ENCODE measurements at regions not wholly inside any gene's neighbourhood (a gene's known extent, or its start where the extent isn't known, plus 50 kb on each side); places are given as distances from the start of the nearest gene placed in this dataset.
"Not testable (repeated sequence)": the region's sequence is repeated elsewhere in the genome, so short reads cannot be mapped to it uniquely, and the experiment has no call there.

DNA sequence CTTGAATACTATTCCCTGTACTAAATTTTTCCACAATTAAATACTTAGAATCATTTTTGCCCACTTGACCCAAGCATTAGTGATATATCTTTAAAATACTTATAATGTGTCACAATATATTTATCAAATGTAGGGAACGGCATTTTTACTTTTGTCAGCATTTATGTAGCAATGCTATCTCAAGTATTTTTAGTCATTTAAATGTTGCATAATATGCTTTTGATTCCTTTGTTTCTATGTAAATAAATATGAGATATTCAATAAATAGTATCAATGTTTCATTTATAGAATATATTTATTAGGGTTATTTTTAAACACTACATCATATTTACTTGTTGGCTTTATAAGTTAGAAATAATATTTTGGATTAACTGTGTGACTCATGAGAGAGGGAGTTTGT, 199.7 kb upstream of the WSB1 start:
- not testable (repeated sequence) for DNase-seq (ENCODE audit: low read depth)

DNA sequence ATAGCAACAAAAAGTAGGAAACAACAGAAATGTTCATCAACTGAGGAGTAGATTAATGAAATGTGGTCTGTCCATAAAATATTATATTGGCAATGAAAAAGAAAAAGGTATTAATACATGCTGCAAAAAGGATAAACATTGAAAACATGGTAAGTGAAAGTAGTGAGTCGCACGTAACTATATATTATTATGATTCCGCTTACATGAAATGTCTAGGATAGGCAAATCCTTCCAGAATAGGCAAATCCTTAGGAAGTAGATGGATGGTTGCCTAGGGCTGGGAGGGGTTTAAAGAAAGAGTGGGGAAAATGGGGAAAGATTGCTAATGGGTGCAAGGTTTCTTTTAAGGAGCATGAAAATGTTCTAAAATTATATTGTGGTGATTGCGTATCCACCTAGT, 198.1 kb upstream of the WSB1 start:
- not testable (repeated sequence) for DNase-seq (ENCODE audit: low read depth)

DNA sequence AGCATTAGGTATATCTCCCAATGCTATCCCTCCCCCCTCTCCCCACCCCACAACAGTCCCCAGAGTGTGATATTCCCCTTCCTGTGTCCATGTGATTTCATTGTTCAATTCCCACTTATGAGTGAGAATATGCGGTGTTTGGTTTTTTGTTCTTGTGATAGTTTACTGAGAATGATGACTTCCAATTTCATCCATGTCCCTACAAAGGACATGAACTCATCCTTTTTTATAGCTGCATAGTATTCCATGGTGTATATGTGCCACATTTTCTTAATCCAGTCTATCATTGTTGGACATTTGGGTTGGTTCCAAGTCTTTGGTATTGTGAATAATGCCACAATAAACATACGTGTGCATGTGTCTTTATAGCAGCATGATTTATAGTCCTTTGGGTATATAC, 194.6 kb upstream of the WSB1 start:
- DNase-seq (ENCODE audit: low read depth) = not testable (repeated sequence)

DNA sequence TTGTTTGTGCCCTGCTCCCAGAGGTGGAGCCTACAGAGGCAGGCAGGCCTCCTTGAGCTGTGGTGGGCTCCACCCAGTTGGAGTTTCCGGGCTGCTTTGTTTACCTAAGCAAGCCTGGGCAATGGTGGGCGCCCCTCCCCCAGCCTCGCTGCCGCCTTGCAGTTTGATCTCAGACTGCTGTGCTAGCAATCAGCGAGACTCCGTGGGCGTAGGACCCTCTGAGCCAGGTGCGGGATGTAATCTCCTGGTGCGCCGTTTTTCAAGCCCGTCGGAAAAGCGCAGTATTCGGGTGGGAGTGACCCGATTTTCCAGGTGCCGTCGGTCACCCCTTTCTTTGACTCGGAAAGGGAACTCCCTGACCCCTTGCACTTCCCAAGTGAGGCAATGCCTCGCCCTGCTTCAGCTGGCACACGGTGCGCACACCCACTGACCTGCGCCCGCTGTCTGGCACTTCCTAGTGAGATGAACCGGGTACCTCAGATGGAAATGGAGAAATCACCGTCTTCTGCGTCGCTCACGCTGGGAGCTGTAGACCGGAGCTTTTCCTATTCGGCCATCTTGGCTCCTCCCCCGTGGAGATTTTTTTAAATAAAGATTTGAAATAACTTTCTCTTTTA, 189.2 kb upstream of the WSB1 start:
- not testable (repeated sequence) for DNase-seq (ENCODE audit: low read depth)

DNA sequence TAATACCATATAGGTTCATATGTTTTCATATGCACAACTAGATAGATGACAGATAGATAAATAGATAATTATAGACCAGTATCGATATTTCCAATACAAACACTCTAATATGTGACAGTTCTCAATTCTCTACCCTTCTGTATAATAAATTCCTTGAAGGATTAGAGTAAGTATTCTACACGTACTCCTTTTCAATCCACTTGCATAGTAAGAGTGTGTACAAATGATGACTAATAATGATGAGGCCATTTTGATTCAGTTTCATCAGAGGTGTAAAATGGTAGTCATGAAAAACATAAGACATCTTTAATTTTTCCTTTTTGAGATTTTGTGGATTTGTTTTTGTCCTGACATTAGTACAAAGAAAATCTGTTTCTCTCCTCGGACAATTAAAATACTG, 188.3 kb upstream of the WSB1 start:
- no peak for DNase-seq (ENCODE audit: low read depth)

DNA sequence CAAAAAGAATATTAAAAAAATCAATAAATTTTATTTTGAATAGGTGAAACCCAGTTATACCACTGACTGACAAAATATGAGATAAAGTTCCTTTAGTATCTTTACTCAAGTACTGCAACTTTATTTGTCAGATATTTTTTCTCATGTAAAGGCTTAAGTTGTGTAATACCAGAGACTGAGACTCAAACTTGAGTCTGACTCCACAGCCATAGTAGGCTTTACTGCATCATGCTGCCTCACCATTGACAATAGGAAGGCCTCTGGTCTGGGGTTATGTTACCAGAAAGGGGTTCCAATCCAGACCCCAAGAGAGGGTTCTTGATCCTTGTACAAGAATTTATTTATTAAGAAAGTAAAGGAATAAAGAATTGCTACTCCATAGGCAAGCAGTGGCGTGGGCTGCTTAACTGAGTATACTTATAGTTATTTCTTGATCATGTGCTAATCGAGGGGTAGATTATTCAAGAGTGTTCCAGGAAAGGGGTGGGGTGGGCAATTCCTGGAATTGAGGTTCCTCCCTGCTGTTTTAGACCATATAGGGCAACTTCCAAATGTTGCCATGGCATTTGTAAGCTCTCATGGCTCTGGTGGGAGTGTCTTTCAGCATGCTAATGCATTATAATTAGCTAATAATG, 187.4 kb upstream of the WSB1 start:
- DNase-seq (ENCODE audit: low read depth) = no peak

DNA sequence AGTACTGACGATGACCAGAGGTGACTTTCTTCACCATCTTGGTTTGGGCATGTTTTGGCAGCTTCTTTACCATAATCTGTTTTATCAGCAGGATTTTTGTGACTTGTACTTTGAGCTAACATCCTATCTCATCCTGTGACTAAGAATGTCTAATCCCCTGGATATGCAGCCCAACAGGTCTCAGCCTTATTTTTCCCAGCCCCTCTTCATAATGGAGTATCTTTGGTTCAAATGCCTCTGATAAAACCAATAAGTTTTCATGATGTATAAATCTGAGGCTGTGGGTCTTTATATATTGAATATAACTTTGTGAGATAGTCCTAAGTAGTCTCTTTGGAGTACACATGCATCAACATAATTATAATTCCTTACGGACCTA, 186.9 kb upstream of the WSB1 start:
- no peak for DNase-seq (ENCODE audit: low read depth)

DNA sequence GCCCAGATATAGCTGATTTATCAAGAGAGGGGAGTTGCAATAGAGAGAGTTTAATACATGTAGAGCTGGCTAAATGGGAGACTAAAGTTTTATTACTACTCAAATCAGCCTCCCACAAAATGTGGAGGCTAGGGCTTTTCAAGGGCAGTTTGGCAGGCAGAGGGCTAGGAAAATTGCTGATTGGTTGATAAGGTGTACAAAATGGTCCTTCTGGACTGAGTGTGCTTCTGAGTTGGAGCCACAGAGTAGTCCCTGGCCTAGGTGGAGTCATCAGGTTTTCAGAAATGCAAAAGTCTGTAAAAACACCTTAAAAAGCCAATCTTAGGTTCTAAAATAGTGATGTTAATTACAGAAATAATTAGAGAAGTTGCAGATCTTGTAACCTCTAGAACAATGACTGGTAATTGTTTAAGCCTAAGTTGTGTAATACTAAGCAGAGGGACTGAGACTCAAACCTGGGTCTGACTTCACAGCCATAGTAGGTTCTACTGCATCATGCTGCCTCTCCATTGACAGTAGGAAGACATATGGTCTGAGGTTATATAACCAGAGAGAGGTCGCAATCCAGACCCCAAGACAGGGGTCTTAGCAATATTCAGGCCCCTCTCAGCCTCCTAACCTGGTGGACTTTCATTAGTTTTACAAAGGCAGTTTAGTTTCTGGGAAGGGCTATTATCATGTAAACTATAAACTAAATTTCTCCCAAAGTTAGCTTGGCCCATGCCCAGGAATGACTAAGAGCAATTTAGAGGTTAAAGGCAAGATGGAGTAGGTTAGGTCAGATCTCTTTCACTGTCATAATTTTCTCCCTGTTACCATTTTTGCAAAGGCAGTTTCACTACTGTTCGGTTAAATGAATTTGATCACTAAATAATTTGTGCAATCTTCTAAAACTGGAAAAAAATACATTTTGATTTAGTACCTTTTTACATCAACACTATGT, 186.3 kb upstream of the WSB1 start:
- not testable (repeated sequence) for DNase-seq (ENCODE audit: low read depth)

DNA sequence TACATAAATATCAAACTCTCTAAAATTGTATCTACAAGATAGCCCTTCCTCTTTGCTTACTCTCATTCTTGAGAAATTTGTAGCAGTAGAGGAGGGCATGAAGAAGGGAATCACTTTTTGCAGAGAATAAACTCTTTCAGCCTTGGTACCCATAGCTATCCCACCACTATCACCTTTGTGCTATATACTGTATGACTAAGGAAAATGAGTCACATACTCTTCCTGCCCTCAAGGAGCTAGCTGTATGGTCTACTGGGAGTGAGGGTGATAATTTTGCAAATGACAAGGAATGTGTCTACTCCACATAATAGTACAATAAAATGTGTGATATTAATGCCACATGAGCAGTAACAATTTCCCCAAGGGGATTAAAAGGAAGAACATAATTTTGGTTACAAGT, 184.6 kb upstream of the WSB1 start:
- no peak for DNase-seq (ENCODE audit: low read depth)

DNA sequence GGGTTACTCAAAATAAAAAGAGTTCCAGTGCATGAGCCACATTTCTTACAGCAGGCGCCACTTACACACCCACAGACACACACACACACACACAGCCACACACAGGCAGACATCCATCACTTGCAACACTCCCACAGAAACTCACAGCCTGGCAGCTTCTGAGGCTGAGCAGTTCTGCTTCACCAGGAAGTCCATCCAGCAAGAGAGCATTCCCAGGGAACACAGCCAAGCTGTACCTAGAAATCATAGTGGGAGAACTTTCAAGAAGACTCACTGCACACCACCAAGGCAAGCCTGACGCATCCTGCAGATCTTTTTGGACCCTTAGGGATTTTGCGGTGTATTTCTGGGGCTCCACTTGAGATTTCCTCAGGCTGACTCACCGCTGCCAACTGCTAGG, 140.9 kb upstream of the WSB1 start:
- no peak for DNase-seq (ENCODE audit: low read depth)

DNA sequence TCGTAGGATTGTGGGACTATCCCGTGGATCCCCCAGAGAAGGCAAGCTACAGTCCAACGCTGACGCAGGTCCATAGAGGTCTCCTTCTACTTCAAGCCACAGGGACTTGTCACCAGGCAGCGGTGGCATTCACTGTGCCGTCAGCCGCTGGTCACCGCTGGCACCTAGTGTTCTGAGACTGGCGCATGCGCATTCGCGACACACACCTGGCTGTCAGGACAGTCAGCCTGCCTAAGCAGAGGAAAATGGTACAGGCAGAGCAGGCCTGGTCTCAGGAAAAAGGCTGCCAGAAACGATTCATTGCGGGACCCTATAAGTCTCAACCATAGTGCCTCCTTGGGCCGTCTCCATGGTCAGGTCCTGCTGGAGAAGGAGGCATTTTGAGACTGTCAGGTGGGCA, 138.0 kb upstream of the WSB1 start:
- no peak for DNase-seq (ENCODE audit: low read depth)

DNA sequence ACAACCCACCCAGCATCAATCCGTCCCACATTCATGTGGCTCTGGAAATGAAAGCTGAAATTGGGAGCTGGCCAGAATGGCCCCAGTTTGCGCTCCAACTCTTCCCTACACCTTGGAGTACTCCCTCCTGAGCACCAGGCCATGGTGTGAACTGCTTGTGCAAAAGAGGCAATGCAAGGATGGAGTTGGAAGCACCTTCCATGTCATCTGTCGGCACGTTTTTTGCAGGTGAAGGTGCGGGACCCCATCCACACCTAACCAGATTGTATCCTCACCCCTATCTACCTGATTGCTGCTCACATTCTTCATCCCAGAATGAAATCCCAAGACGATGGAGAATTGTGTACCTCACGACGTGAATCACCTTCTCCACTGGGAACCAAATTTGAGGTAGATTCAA, 136.6 kb upstream of the WSB1 start:
- no peak for DNase-seq (ENCODE audit: low read depth)

DNA sequence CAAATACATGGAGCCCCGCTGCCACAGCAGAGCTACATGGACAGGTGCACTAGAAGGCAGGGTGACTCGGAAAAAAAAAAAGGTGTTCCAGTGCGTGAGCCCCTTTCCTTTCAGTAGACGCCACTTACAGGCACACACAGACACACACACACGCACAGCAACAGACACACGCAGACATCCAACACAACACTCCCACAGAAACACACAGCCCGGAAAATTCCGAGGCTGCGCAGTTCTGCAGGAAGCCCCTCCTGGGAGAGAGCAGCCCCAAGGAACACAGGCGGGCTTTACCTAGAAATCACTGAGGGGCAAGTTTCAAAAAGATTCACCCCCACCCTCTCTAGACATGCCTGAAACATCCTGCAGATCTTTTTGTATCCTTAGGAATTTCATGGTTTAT, 136.0 kb upstream of the WSB1 start:
- DNase-seq (ENCODE audit: low read depth) = no peak

DNA sequence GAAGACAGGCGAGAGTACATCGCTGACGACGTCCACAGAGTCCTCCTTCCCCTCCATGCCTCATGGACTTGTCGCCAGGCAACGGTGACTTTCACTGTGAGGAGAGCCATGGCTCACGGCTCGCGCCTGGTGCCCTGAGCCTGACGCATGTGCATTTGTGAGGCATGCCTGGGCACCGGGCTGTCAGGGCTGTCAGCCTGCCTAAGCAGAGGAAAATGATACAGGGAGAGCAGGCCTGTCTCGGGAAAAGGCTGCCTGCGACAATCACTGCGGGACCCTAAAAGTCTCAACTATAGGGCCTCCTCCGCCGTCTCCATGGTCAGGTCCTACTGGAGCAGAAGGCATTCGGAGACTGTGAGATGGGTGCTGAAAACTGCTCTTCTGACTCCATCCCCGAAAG, 135.5 kb upstream of the WSB1 start:
- DNase-seq (ENCODE audit: low read depth) = no peak

DNA sequence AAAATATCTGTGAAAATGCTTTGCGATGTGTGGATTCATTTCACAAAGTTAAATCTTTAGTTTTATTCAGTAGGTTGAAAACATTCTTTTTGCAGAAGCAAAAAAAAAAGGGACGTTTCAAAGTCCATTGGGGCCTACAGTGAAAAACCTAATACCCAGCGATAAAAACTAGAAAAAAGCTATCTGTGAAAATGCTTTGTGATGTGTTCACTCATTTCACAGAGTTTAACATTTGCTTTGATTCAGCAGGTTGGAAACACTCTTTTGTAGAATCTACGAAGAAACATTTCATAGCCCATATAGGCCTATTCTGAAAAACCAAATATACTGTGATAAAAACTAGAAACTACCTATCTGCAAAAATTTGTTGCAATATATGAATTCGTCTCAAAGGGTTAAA, 113.6 kb upstream of the WSB1 start:
- DNase-seq (ENCODE audit: low read depth) = no peak

DNA sequence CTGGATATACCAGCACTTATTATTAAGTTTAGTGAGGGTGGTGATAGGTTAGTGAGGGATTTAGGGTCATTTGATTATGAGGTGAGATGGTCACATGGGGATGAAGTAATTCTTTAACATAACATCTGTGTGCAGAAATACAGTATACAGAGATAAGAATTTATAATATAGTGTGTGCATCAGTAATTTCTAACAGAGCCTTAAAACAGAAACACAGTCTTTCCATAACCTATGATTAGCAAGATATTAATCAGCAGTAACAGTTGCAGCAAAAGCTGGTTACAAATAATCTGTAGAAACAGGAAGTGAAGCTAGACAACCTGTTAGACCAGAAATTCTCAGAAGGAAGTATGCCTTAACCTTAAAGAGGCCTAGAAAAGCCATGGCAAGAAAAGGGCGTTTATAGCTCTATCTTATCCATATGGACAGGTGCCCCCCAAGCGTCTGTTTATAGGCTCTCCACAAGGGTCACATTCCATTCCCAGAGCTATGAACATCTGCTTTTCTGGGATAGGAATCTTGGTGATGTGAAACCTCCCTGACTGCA, 112.5 kb upstream of the WSB1 start:
- not testable (repeated sequence) for DNase-seq (ENCODE audit: low read depth)

DNA sequence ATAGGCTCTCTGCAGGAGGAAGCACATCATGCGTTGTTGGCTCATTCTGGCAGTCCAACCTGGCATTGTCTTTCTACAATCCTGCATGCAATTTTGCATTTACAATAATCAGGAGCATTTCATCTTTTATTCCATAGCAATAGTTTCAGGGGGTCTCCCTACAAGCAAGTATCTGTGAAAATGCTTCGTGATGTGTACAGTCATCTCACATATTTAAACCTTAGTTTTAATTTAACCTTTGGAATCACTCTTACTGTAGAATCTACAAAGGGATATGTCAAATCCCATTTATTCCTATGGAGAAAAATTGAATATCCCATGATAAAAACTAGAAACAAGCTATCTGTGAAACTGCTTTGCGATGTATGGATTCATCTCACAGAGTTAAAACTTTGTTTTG, 112.0 kb upstream of the WSB1 start:
- no peak for DNase-seq (ENCODE audit: low read depth)

DNA sequence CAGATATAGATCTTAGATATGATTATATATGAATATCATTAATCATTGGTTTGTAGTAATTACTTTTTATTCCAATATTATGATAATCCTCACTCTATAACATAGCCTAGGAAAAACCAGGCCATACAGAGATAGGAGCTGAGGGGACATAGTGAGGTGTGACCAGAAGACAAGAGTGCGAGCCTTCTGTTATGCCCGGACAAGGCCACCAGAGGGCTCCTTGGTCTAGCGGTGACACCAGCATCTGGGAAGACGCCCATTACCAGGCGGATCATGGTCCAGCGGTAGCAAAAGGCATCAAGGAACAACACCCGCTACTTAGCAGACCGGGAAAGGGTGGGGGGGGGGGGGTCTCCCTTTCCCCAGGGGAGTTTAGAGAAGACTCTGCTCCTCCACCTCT, 96.4 kb upstream of the WSB1 start:
- DNase-seq (ENCODE audit: low read depth) = not testable (repeated sequence)

DNA sequence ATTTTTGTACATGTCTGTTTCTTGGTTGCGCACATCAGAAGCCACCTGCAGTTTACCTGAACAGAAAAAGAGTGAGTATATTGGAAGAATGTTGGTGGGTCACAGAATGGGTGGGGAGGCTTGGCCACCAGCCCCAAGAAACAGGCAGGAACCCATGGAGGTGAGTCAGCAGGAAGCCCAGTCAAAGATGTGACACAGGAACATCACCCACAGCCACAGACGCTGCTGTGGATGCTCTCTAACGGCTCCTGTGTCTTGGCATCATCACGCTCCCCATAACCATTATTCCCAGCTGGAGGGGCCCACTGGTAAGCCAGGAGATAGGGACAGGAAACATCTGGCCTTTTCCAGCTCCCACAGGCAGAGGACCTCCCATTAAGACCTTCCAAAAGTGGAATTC, 94.0 kb upstream of the WSB1 start:
- no peak for DNase-seq (ENCODE audit: low read depth)

DNA sequence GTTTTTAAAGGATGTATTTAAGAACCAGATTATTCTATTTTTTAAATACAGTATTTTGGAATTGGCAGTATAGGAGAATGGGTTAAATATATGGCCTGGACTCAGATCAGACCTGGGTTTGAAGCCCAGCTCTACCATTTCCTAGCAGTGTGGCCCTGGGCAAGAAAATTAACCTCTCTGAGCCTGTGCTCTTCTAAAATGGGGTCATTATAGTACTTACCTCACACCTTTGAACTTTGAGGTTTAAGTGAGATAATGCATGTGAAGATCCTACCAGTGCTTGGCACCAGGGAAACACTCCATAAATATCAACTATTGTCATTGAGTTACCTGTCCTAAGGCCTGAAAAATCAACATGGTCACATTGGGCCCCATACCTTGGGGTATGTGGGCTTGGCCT, 93.4 kb upstream of the WSB1 start:
- DNase-seq (ENCODE audit: low read depth) = no peak

DNA sequence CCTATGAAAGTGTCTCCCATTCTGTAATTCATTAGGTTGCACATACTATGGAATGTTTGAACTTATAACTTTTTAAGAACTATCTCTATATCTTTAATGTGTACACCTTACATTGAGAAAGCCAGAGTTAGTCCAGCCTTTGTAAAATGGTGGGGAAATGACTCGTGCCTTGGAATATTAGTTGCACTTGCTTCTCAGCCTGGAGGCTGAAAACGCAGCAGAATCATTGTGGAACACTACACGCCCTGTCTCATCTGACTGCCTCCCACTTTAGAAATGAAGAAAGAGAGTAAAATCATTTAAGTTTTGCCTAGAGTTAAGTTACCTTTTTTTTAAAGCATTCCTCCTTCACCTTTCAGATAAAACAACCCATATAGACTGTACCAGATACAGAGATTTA, 90.7 kb upstream of the WSB1 start:
- no peak for DNase-seq (ENCODE audit: low read depth)

DNA sequence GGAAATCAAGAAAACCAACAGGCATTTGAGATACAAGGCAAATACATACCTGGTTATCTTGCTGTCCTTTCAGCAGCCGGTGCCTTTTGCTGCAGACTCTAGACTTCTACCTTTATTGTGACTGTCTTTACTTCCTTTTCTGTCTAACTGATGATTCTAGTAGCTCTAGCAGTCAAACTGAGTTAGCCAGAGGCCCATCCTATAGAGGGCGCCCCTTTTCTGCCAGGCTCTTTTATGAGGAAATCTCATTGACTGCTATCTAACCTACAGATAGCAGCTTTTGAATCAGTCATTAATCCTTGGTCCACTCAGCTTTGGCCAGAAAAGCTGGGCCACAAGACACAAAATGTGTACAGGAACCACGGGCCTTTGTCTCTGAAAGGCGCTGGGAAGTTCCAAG, 87.5 kb upstream of the WSB1 start:
- no peak for DNase-seq (ENCODE audit: low read depth)

DNA sequence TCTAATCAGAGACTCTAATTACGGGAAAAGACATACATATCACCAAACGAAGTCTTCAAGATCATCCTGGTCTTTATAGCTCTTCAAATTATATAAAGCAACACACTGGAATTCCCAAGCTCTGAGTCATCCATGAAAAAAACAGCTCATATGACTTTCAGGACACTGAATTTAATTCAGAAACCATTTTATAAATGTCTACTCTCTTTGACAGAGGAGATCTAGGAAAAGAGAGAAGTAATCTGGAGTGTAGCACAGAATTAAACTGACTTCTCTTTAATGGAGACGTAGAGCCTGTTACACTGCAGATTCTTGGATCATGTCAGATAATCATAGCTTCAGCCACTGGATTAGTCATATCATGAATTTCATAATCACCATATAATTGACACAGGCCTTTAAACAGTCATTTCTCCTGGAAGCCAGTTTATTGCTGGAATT, 86.8 kb upstream of the WSB1 start:
- no peak for DNase-seq (ENCODE audit: low read depth)
